K562 (cell line): ENCODE measurements at regions not wholly inside any gene's neighbourhood (a gene's known extent, or its start where the extent isn't known, plus 50 kb on each side); places are given as distances from the start of the nearest gene placed in this dataset.

Experiments
- ATAC-seq: fragments of 200-7000 bp; cut with Tn5 transposase; 3 replicates; pipeline ENCODE4 v1.9.1; 2020; ENCODE audit warnings: moderate library complexity
- BruUV-seq: library from RNA; stranded (reverse); fragments of 400-500 nt; replicated peaks from 2 replicates; lab custom pipeline; 2021; lab: Mats Ljungman, UMichigan
- CTCF ChIA-PET: fragments of 300-600 bp; formaldehyde crosslinking; extraction: SDS; loops from one replicate; lab custom pipeline; 2021; ENCODE audit warnings: low intra/inter-chr PET ratio; lab: Yijun Ruan, JAX
- POLR2A ChIA-PET: fragments of 300-600, 350-650 bp; sonication (Branson Sonifier 250); formaldehyde crosslinking; extraction: SDS; loops from one replicate; lab custom pipeline; 2021; ENCODE audit warnings: antibody characterized with exemption, inconsistent platforms; lab: Yijun Ruan, JAX
- DNase-seq, 4 experiments: peaks; one replicate each; pipeline versions ENCODE4 v3.0.0 to v3.0.0-alpha.2; 2011 to 2018; ENCODE audit warnings: low spot score in 3 of 4, mixed read lengths in 3 of 4; ENCODE audit errors: extremely low read depth in 1 of 4
- FAIRE-seq: peaks from 2 replicates; lab custom pipeline; 2011; peaks lifted over from hg19 to GRCh38; lab: Jason Lieb, UNC
- H2AFZ ChIP-seq: 2 replicates; pipeline ENCODE4 v1.6.0; 2011; ENCODE audit warnings: low read depth, low read length, control low read depth, inconsistent platforms
- H3K27ac ChIP-seq: fragments of 200-600 bp; 3 replicates; pipeline ENCODE4 v1.8.0; 2011; ENCODE audit warnings: low read depth, mild to moderate bottlenecking, control low read depth, inconsistent platforms, low read length, moderate library complexity, mixed read lengths; ENCODE audit errors: extremely low read depth
- H3K27me3 ChIP-seq, 2 experiments: fragments of 300-600 bp in 1 of 2; 2 replicates in 1 of 2; 3 replicates in 1 of 2; pipeline versions ENCODE4 v1.6.0 to v1.8.0; 2011; ENCODE audit warnings: inconsistent platforms in 2 of 2, low read length in 2 of 2, mild to moderate bottlenecking in 1 of 2, mixed read lengths in 1 of 2, moderate library complexity in 1 of 2; ENCODE audit not compliant: control insufficient read depth in 2 of 2, insufficient read depth in 2 of 2
- H3K36me3 ChIP-seq: fragments of 300-600 bp; 3 replicates; pipeline ENCODE4 v1.8.0; 2011; ENCODE audit warnings: mild to moderate bottlenecking, low read length, inconsistent platforms; ENCODE audit not compliant: control insufficient read depth, insufficient read depth
- H3K4me1 ChIP-seq, 2 experiments: fragments of 200-600 bp in 1 of 2; replicated peaks in 1 of 2; 2 replicates in 1 of 2; 3 replicates in 1 of 2; pipeline versions ENCODE4 v1.5.1 to v1.8.0; 2011; ENCODE audit warnings: inconsistent platforms in 2 of 2, low read length in 2 of 2, mild to moderate bottlenecking in 1 of 2, mixed read lengths in 1 of 2, moderate library complexity in 1 of 2; ENCODE audit not compliant: control insufficient read depth in 2 of 2, insufficient read depth in 2 of 2
- H3K4me2 ChIP-seq: 2 replicates; pipeline ENCODE4 v1.6.1; 2011; ENCODE audit warnings: low read length, control low read depth, inconsistent platforms, mixed read lengths; ENCODE audit not compliant: insufficient read depth
- H3K4me3 ChIP-seq: fragments of 200-600 bp; sonication (generic), shearing (Covaris generic); 2 replicates; pipeline ENCODE4 v1.5.1; 2016; ENCODE audit warnings: control low read depth, inconsistent platforms
- H3K79me2 ChIP-seq: fragments of 200-600 bp; 3 replicates; pipeline ENCODE4 v1.8.0; 2011; ENCODE audit warnings: low read length, inconsistent platforms; ENCODE audit not compliant: control insufficient read depth, insufficient read depth
- H3K9ac ChIP-seq, 2 experiments: 2 replicates each; pipeline versions ENCODE4 v1.6.0 to v1.6.1; 2011; ENCODE audit warnings: low read depth in 2 of 2, low read length in 2 of 2, control low read depth in 1 of 2, inconsistent platforms in 1 of 2, mild to moderate bottlenecking in 1 of 2, mixed read lengths in 1 of 2; ENCODE audit not compliant: insufficient read depth in 1 of 2
- H3K9me1 ChIP-seq: one replicate; pipeline ENCODE4 v1.6.0; 2011; ENCODE audit warnings: inconsistent platforms, mild to moderate bottlenecking, low read length, moderate library complexity; ENCODE audit not compliant: control insufficient read depth, insufficient read depth
- H3K9me3 ChIP-seq: replicated peaks from 2 replicates; pipeline ENCODE4 v1.5.1; 2011; ENCODE audit warnings: low read depth, low read length, inconsistent platforms; ENCODE audit not compliant: control insufficient read depth, insufficient read depth
- H4K20me1 ChIP-seq: replicated peaks from 2 replicates; pipeline ENCODE4 v1.6.1; 2011; ENCODE audit warnings: low read length, inconsistent platforms, mixed read lengths; ENCODE audit not compliant: control insufficient read depth, insufficient read depth
- BCOR ChIP-seq: fragments of 450-650 bp; IDR thresholded peaks from 2 replicates; pipeline ENCODE4 v1.6.1; 2016
- CHAMP1 ChIP-seq: fragments of 450-650 bp; IDR thresholded peaks from 2 replicates; pipeline ENCODE4 v1.6.1; 2016; ENCODE audit warnings: mild to moderate bottlenecking
- HMG20B ChIP-seq: fragments of 250-450 bp; sonication (Bioruptor Pico); IDR thresholded peaks from 2 replicates; pipeline ENCODE4 v1.5.0; 2021; ENCODE audit warnings: mild to moderate bottlenecking
- HOXB6 ChIP-seq: fragments of 250-450 bp; sonication (Bioruptor Pico); IDR thresholded peaks from 2 replicates; pipeline ENCODE4 v1.5.1; 2022; ENCODE audit warnings: mild to moderate bottlenecking, borderline replicate concordance
- MXD1 ChIP-seq: fragments of 250-450 bp; sonication (Bioruptor Pico); IDR thresholded peaks from 2 replicates; pipeline ENCODE4 v1.8.0; 2021; ENCODE audit warnings: borderline replicate concordance, mild to moderate bottlenecking, moderate library complexity; ENCODE audit not compliant: poor library complexity, severe bottlenecking
- NCOA2 ChIP-seq, 2 experiments: fragments of 450-650 bp; IDR thresholded peaks; 2 replicates each; pipeline ENCODE4 v1.6.1; 2018; ENCODE audit warnings: mild to moderate bottlenecking in 2 of 2, moderate library complexity in 1 of 2; ENCODE audit not compliant: partially characterized antibody in 2 of 2
- NFIX ChIP-seq: fragments of 250-450 bp; sonication (Bioruptor Pico); IDR thresholded peaks from 2 replicates; pipeline ENCODE4 v1.4.0; 2020; ENCODE audit warnings: low read depth, mild to moderate bottlenecking, moderate library complexity
- PREB ChIP-seq: sonication (generic); formaldehyde crosslinking; IDR thresholded peaks from 2 replicates; pipeline ENCODE4 v1.8.1; 2023; ENCODE audit warnings: mild to moderate bottlenecking, missing genetic modification reagents
- PTBP1 ChIP-seq: fragments of 200-400 bp; formaldehyde crosslinking; IDR thresholded peaks from 2 replicates; pipeline ENCODE4 v1.6.1; 2017; ENCODE audit warnings: low read depth, low read length
- SAP30 ChIP-seq: fragments of 200-600 bp; sonication (generic); IDR thresholded peaks from 2 replicates; pipeline ENCODE4 v1.6.1; 2012; ENCODE audit warnings: borderline replicate concordance, low read depth, mild to moderate bottlenecking, moderate library complexity, low read length, control low read depth, inconsistent platforms; ENCODE audit not compliant: insufficient read depth, poor library complexity, severe bottlenecking
- SLC30A9 ChIP-seq: fragments of 250-450 bp; sonication (Bioruptor Pico); IDR thresholded peaks from 2 replicates; pipeline ENCODE4 v1.8.0; 2022; ENCODE audit warnings: mild to moderate bottlenecking, moderate library complexity
- SOX6 ChIP-seq: fragments of 450-650 bp; IDR thresholded peaks from 2 replicates; pipeline ENCODE4 v1.6.1; 2014; ENCODE audit warnings: mild to moderate bottlenecking
- TAL1 ChIP-seq: fragments of 450-650 bp; IDR thresholded peaks from 2 replicates; pipeline ENCODE4 v1.6.1; 2016; ENCODE audit warnings: mild to moderate bottlenecking
- ZBTB8A ChIP-seq: fragments of 450-650 bp; IDR thresholded peaks from 2 replicates; pipeline ENCODE4 v1.6.1; 2018; ENCODE audit warnings: mild to moderate bottlenecking, moderate library complexity; ENCODE audit not compliant: partially characterized antibody
- ZNF140 ChIP-seq: fragments of 250-450 bp; sonication (Bioruptor Pico); IDR thresholded peaks from 2 replicates; pipeline ENCODE4 v1.8.0; 2021; ENCODE audit warnings: moderate library complexity, mild to moderate bottlenecking, inconsistent platforms
- ZNF311 ChIP-seq: fragments of 250-450 bp; sonication (Bioruptor Pico); IDR thresholded peaks from 2 replicates; pipeline ENCODE4 v1.4.0; 2020; ENCODE audit warnings: mild to moderate bottlenecking, moderate library complexity
- WGBS: fragments of 100-300 bp; shearing (Covaris generic); methylation state at CpG from one replicate; pipeline ENCODE4 v1.1.6; 2016; ENCODE audit warnings: low coverage, mixed read lengths; ENCODE audit not compliant: insufficient coverage; ENCODE audit errors: missing lambda C conversion rate; 5-methylcytosine and 5-hydroxymethylcytosine counted together
- in situ Hi-C: fragments of 300-500 bp; cut with MboI; formaldehyde crosslinking; loops from 4 replicates; pipeline ENCODE4 v1.15.0; 2018; ENCODE audit warnings: inconsistent platforms, mixed read lengths
- intact Hi-C: fragments of 100-400 bp; cut with micrococcal nuclease; formaldehyde crosslinking; loops from 2 replicates; pipeline ENCODE4 v1.14.2; 2022
- TF ChIP-seq, protein P1 (sequence below): fragments of 250-450 bp; sonication (Bioruptor Pico); IDR thresholded peaks from 2 replicates; pipeline ENCODE4 v1.5.0; 2021; ENCODE audit warnings: mild to moderate bottlenecking, borderline replicate concordance

DNA sequence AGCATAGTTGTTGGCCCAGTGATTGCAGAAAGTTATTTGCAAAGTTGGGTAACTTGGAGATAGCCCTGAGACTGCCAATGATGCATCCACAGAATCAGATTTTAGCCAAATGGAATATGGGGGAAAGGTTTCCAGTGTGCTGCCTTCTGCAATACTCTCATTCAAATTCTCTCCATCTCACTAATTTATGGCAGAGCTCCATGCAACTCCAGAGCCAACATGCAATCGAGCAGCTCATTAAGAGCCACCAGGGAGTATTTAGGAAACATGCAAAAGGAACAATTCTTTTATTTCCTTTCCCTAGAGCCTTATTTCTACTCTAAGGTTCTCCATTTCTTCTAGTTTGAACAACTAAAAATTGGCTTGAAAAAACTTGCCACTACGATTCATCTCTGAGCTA lies 135.9 kb upstream of the MARCHF11 start:
- ChIA-PET POLR2A (no interaction called here), CTCF (no interaction called here)
- intact Hi-C loops, result no loop called here

More for the DNA sequence above, 135.9 kb upstream of the MARCHF11 start:
- no peaks in the 10 kb centered on the region for H3K79me2 ChIP-seq
- no peaks in the 10 kb centered on the region for H4K20me1 ChIP-seq
- no peak for DNase-seq
- no peaks in the 10 kb centered on the region for H3K36me3 ChIP-seq
- H3K4me1 ChIP-seq, result no peaks in the 10 kb centered on the region
- H3K4me3 ChIP-seq, result no peak overlapping the region
- TF ChIP-seq, protein P1, sequence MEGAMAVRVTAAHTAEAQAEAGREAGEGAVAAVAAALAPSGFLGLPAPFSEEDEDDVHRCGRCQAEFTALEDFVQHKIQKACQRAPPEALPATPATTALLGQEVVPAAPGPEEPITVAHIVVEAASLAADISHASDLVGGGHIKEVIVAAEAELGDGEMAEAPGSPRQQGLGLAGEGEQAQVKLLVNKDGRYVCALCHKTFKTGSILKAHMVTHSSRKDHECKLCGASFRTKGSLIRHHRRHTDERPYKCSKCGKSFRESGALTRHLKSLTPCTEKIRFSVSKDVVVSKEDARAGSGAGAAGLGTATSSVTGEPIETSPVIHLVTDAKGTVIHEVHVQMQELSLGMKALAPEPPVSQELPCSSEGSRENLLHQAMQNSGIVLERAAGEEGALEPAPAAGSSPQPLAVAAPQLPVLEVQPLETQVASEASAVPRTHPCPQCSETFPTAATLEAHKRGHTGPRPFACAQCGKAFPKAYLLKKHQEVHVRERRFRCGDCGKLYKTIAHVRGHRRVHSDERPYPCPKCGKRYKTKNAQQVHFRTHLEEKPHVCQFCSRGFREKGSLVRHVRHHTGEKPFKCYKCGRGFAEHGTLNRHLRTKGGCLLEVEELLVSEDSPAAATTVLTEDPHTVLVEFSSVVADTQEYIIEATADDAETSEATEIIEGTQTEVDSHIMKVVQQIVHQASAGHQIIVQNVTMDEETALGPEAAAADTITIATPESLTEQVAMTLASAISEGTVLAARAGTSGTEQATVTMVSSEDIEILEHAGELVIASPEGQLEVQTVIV (CRISPR knock-in tag), result no peak
- no peak for TF ChIP-seq HOXB6 (CRISPR knock-in tag)
- no peak for TF ChIP-seq ZBTB8A
- TF ChIP-seq BCOR, result no peak
- TF ChIP-seq ZNF311, result no peak
- no peak for TF ChIP-seq SLC30A9 (CRISPR knock-in tag)
- TF ChIP-seq ZNF140, result no peak
- TF ChIP-seq MXD1 (CRISPR knock-in tag), result no peak
- TF ChIP-seq PREB (CRISPR knock-in tag), result no peak
- TF ChIP-seq PTBP1, result no peak
- no peak for TF ChIP-seq CHAMP1
- TF ChIP-seq NFIX, result no peak
- no peak for TF ChIP-seq TAL1
- no peak for TF ChIP-seq SAP30
- TF ChIP-seq NCOA2 (IDR thresholded peaks at IDR 0.05; ENCODE audit: partially characterized antibody in 2 of 2), result no peak
- no peak for TF ChIP-seq HMG20B (CRISPR knock-in tag)
- TF ChIP-seq SOX6, result no peak
- TF ChIP-seq, all 486 proteins: peak for 0
- Histone ChIP-seq H3K27me3 (no peaks in the 10 kb centered on the region), H3K4me2 (no peak overlapping the region), H3K9me1 (no peaks in the 10 kb centered on the region), H2AFZ (no peak overlapping the region), H3K27ac (no peak overlapping the region), H3K9ac (no peak overlapping the region), H3K9me3 (no peaks in the 10 kb centered on the region)
- in situ Hi-C loops, result no loop called here
- FAIRE-seq, result no peak
- WGBS, result 4% methylated on average over 2 of the region's 2 CpGs
- ATAC-seq, result no peak
- no TSS peak for BruUV-seq
